Common myeloid progenitor, CD34-positive (primary cell): ENCODE measurements at regions not wholly inside any gene's neighbourhood (a gene's known extent, or its start where the extent isn't known, plus 50 kb on each side); places are given as distances from the start of the nearest gene placed in this dataset.

Experiments
- CTCF ChIA-PET: fragments of 350-600 bp; sonication (Branson Sonifier 250); formaldehyde crosslinking; loops from one replicate; lab custom pipeline; 2021; ENCODE audit warnings: antibody characterized with exemption; lab: Charles Lee
- POLR2A ChIA-PET: fragments of 350-600 bp; sonication (Branson Sonifier 250); formaldehyde crosslinking; loops from one replicate; lab custom pipeline; 2021; ENCODE audit warnings: antibody characterized with exemption; lab: Charles Lee
- DNase-seq, 3 donors: peaks; one replicate each; pipeline versions ENCODE4 v3.0.0 to v3.0.0-alpha.2; 2013
- H3K27ac ChIP-seq, 2 experiments: 1 replicate in 1 of 2; 2 replicates in 1 of 2; pipeline ENCODE4 v1.7.0; 2013; ENCODE audit warnings: inconsistent platforms in 2 of 2, low read length in 2 of 2, mild to moderate bottlenecking in 2 of 2, low read depth in 1 of 2, moderate library complexity in 1 of 2; ENCODE audit not compliant: severe bottlenecking in 2 of 2, insufficient read depth in 1 of 2, poor library complexity in 1 of 2
- H3K27me3 ChIP-seq, 5 experiments: replicated peaks in 2 of 5; 1 replicate in 3 of 5; 2 replicates in 2 of 5; pipeline versions ENCODE4 v1.6.1 to v1.7.0; 2013; ENCODE audit warnings: low read length in 4 of 5, mild to moderate bottlenecking in 2 of 5, moderate library complexity in 2 of 5, inconsistent platforms in 1 of 5; ENCODE audit not compliant: insufficient read depth in 5 of 5, control insufficient read depth in 4 of 5
- H3K36me3 ChIP-seq, 4 experiments: 1 replicate in 2 of 4; 2 replicates in 2 of 4; pipeline versions ENCODE4 v1.6.1 to v1.7.0; 2013; ENCODE audit warnings: low read length in 3 of 4, control low read depth in 1 of 4, mild to moderate bottlenecking in 1 of 4; ENCODE audit not compliant: control insufficient read depth in 4 of 4, insufficient read depth in 4 of 4
- H3K4me1 ChIP-seq, 4 experiments: 1 replicate in 3 of 4; 2 replicates in 1 of 4; pipeline versions ENCODE4 v1.6.1 to v1.7.1; 2013; ENCODE audit warnings: low read length in 3 of 4, mild to moderate bottlenecking in 3 of 4, control low read depth in 1 of 4, inconsistent platforms in 1 of 4, moderate library complexity in 1 of 4; ENCODE audit not compliant: control insufficient read depth in 4 of 4, insufficient read depth in 4 of 4; ENCODE audit errors: control extremely low read depth in 1 of 4
- H3K4me3 ChIP-seq, 7 experiments: 1 replicate in 4 of 7; 2 replicates in 3 of 7; pipeline versions ENCODE4 v1.5.1 to v1.7.0; 2013; ENCODE audit warnings: mild to moderate bottlenecking in 7 of 7, low read length in 6 of 7, moderate library complexity in 6 of 7, inconsistent platforms in 2 of 7, low read depth in 2 of 7, control low read depth in 1 of 7; ENCODE audit not compliant: insufficient read depth in 4 of 7, control insufficient read depth in 1 of 7; ENCODE audit errors: extremely low read depth in 1 of 7
- H3K9me3 ChIP-seq, 5 experiments: 1 replicate in 4 of 5; 2 replicates in 1 of 5; pipeline versions ENCODE4 v1.6.1 to v1.7.1; 2013; ENCODE audit warnings: low read length in 4 of 5, mild to moderate bottlenecking in 2 of 5, inconsistent platforms in 1 of 5, low read depth in 1 of 5, moderate library complexity in 1 of 5; ENCODE audit not compliant: control insufficient read depth in 4 of 5, insufficient read depth in 2 of 5; ENCODE audit errors: control extremely low read depth in 1 of 5
- WGBS: methylation state at CpG from one replicate; pipeline ENCODE4 v1.1.5; 2013; ENCODE audit not compliant: insufficient coverage; 5-methylcytosine and 5-hydroxymethylcytosine counted together

DNA sequence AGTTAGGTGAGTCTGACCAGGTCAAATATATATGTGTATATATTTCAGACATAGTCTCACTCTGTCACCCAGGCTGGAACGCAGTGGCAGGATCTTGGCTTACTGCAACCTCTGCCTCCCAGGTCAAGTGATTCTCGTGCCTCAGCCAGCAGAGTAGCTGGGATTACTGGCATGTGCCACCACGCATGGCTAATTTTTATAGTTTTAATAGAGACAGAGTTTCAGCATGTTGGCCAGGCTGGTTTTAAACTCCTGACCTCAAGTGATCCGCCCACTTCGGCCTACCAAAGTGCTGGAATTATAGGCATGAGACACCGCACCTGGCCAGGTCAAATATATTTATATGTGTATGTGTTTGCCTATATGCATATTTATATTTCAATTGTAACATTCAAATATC is 581.5 kb upstream of the B3GALT2 start:
- Histone ChIP-seq H3K4me3 (no peak overlapping the region), H3K9me3 (no peaks in the 10 kb centered on the region), H3K27me3 (no peaks in the 10 kb centered on the region), H3K27ac (no peak overlapping the region), H3K36me3 (no peaks in the 10 kb centered on the region), H3K4me1 (no peaks in the 10 kb centered on the region)
- WGBS: 100% methylated on average over 2 of the region's 6 CpGs
- no peak for DNase-seq
- POLR2A ChIA-PET: no interaction called here
- CTCF ChIA-PET: no interaction called here

DNA sequence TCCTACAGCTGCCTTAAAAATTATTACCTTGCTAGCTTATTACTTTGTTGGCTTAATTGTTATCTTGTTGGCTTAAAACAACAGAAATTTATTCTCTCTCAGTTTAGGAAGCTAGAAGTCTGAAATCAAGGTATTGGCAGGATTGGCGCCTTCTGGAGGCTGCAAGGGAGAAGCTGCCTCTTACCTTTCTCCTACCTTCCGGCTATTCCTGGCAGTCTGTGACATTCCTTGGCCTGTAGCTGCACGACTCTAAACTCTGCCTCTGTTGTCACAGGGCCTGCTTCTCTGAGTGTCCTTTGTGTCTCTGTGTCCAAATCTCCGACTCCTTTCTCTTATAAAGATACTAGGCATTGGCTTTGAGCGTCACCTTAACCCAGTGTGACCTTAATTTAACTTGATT is 579.9 kb upstream of the B3GALT2 start:
- 95% methylated on average over 4 of the region's 5 CpGs for WGBS
- CTCF ChIA-PET: no interaction called here
- DNase-seq: no peak
- POLR2A ChIA-PET: no interaction called here
- Histone ChIP-seq H3K4me1 (no peaks in the 10 kb centered on the region), H3K27me3 (no peaks in the 10 kb centered on the region), H3K36me3 (no peaks in the 10 kb centered on the region), H3K27ac (no peak overlapping the region), H3K9me3 (no peaks in the 10 kb centered on the region), H3K4me3 (no peak overlapping the region)

DNA sequence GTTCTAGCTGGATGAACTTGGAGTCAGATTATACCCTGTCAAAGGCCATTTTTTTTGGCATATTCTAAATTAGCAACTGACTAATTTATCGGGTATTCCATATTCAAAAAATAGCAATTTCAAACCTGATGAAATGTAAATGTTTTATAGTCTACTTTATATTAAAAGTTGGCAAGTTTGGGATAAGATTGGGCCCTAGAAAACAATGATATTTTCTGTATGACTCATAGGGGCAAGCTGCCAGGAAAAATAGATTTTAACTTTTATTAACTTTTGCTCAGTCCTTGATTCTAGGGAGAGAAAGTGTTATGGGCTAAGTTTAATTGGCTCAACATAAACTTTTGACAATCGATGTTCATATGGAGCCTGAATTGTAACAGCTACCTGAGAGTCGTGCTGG is 576.9 kb upstream of the B3GALT2 start:
- no peaks in the 10 kb centered on the region for H3K36me3 ChIP-seq
- H3K4me1 ChIP-seq: no peaks in the 10 kb centered on the region
- H3K4me3 ChIP-seq: no peak overlapping the region
- no peak for DNase-seq
- no peaks in the 10 kb centered on the region for H3K9me3 ChIP-seq
- no peak overlapping the region for H3K27ac ChIP-seq
- CTCF ChIA-PET: no interaction called here
- WGBS: 100% methylated on average over 1 of the region's 3 CpGs
- POLR2A ChIA-PET: no interaction called here
- no peaks in the 10 kb centered on the region for H3K27me3 ChIP-seq

DNA sequence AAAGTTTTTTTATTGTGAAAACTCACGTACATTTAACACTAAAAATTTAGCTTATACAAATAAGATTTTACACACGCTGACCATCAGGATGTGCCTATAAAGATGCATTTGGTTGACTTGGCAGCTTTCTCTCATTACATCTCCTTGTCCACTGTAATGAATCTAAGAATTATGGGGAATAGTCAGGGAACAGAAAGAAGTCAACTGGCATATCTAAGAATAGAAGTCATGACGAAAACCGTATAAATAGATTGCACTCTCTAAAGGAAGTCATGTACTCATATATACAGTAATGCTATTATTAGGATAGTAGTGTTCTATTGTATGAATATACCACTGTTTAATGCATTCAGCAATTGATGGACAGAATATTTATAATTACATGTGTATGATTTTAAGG is 575.8 kb upstream of the B3GALT2 start:
- POLR2A ChIA-PET: no interaction called here
- CTCF ChIA-PET: no interaction called here

DNA sequence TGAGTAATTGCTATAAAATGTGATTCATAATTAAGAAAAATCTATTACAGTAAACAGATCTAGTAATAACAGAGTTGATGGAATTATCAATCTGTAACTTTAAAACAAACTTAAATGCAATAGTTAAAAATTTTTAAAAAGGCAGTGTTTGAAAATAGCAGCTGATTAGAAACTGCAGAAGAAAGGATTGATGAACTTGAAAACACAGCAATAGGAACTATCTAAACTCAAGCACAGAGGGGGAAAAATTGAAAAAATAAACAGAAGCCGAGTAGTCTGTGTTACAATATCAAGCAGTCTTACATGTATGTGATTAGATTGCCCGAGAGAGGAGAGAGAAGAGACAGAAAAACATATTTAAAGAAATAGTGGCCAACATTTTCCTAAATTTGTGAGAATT is 569.0 kb upstream of the B3GALT2 start:
- DNase-seq: no peak
- Histone ChIP-seq H3K27me3 (no peaks in the 10 kb centered on the region), H3K4me1 (no peaks in the 10 kb centered on the region), H3K36me3 (no peaks in the 10 kb centered on the region), H3K27ac (no peak overlapping the region), H3K9me3 (peaks cover 0 to 2% (median 0%) of the 10 kb centered on the region in 5 experiments), H3K4me3 (no peak overlapping the region)
- ChIA-PET POLR2A (no interaction called here), CTCF (interaction anchor here (0.5 kb wide), 1 partner anchor 139 kb away, joined by 3 read pairs; no protein-coding TSS in a partner anchor)
- no CpG with 5 or more reads among the region's 2 CpGs for WGBS

More for the DNA sequence above, 575.8 kb upstream of the B3GALT2 start:
- WGBS: no CpG with 5 or more reads among the region's 4 CpGs
- H3K36me3 ChIP-seq: no peaks in the 10 kb centered on the region
- H3K4me1 ChIP-seq: no peaks in the 10 kb centered on the region
- H3K27me3 ChIP-seq: no peaks in the 10 kb centered on the region
- DNase-seq: no peak
- H3K27ac ChIP-seq: no peak overlapping the region
- no peak overlapping the region for H3K4me3 ChIP-seq
- no peaks in the 10 kb centered on the region for H3K9me3 ChIP-seq

DNA sequence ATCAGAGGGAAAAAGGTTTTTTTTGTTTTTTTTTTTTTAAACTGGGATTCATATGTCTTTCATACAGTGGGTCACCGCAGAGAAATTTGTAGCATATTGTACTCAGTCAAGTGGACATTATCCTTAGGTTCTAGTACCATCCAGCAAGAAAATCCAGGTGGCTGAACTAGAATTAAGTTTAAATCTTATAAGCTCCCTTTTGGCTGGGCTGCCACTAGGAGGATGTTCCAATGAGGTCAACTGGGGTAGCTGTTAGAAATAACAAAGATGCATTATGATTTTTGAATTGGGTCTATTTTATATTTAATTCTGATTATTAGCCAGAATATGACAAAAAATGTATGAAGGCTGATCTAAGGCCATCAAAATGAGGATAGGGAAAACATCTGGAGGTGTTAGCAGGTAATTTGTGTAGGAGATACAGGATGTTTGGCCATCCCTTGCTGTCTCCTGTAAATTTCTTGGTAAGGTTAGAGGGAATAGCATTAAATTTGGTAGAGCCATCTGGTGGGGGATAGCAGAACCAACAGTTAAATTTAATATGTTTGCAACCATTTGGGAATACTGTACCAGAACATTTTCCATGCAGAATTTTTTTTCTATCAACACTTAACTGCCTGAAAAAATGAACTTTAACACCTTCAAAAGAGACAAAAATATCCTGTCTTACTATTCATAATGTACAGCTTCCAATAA is 568.5 kb upstream of the B3GALT2 start:
- 90% methylated on average over 1 of the region's 1 CpG for WGBS
- Histone ChIP-seq H3K27me3 (no peaks in the 10 kb centered on the region), H3K9me3 (peaks cover 0 to 2% (median 0%) of the 10 kb centered on the region in 5 experiments), H3K4me3 (no peak overlapping the region), H3K4me1 (no peaks in the 10 kb centered on the region), H3K36me3 (no peaks in the 10 kb centered on the region), H3K27ac (no peak overlapping the region)
- CTCF ChIA-PET: no interaction called here
- DNase-seq: no peak
- POLR2A ChIA-PET: no interaction called here

DNA sequence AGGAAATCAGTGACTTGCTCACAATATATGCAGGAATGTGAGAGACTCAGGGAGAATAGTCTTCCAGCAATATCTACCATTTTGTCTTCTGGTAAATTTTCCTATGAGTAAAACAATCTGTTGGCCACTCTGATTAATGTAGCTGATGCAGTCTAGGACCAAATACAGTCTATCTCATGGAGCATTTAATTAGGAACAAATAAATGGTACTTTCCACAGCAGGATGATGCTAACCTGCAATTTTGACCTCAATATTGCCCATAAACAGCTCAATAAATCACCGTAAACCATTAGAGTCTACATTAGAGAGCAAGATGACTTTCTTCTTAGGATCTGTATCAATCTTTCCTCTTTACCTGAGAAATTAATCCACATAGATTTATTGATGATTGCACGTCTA is 567.7 kb upstream of the B3GALT2 start:
- Histone ChIP-seq H3K27me3 (no peaks in the 10 kb centered on the region), H3K27ac (no peak overlapping the region), H3K9me3 (peaks cover 0 to 2% (median 0%) of the 10 kb centered on the region in 5 experiments), H3K4me3 (no peak overlapping the region), H3K4me1 (no peaks in the 10 kb centered on the region), H3K36me3 (no peaks in the 10 kb centered on the region)
- ChIA-PET POLR2A (no interaction called here), CTCF (no interaction called here)
- no peak for DNase-seq
- 87% methylated on average over 2 of the region's 2 CpGs for WGBS
